ENCODE measurements at regions not wholly inside any gene's neighbourhood (a gene's known extent, or its start where the extent isn't known, plus 50 kb on each side); places are given as distances from the start of the nearest gene placed in this dataset.

- TF ChIP-seq EP300 (IDR thresholded peaks at IDR 0.05) (no peak), CTCF (IDR thresholded peaks at IDR 0.05) (no peak)
Measured at GRCh38 chr5:61964201-61964600, 341.8 kb upstream of the KIF2A start.

GRCh38 chr5:61965069-61965468 is 340.9 kb upstream of the KIF2A start:
- DNase-seq (no peak), ATAC-seq (ENCODE audit: low FRiP score in 2 of 2) (peak in 1 of 2 donors; percentile 13)
- H3K9me3 ChIP-seq, result no peaks in the 10 kb centered on the region
- TF ChIP-seq POLR2A (IDR thresholded peaks at IDR 0.05) (no peak), CTCF (IDR thresholded peaks at IDR 0.05) (no peak)
- H3K27ac ChIP-seq, result no peak overlapping the region
- 89 to 93% methylated on average over 1 of the region's 1 CpG for WGBS, 2 donors
- H3K4me3 ChIP-seq, result no peak overlapping the region
- H3K36me3 ChIP-seq, result no peaks in the 10 kb centered on the region
- no peaks in the 10 kb centered on the region for H3K27me3 ChIP-seq
- peaks cover 4 to 12% (median 7%) of the 10 kb centered on the region in 4 donors for H3K4me1 ChIP-seq

More at GRCh38 chr5:61964201-61964600, 341.8 kb upstream of the KIF2A start:
- no peak overlapping the region for H3K27ac ChIP-seq
- ATAC-seq (ENCODE audit: low FRiP score in 2 of 2) (peak in 1 of 2 donors; percentile 70), DNase-seq (no peak)
- WGBS, 2 donors, result 48 to 58% methylated on average over 2 of the region's 2 CpGs
- no peaks in the 10 kb centered on the region for H3K9me3 ChIP-seq
- no peak overlapping the region for H3K4me3 ChIP-seq
- no peaks in the 10 kb centered on the region for H3K27me3 ChIP-seq
- H3K4me1 ChIP-seq, result peaks cover 4 to 12% (median 7%) of the 10 kb centered on the region in 4 donors
- H3K36me3 ChIP-seq, result no peaks in the 10 kb centered on the region

- 61 to 71% methylated on average over 5 of the region's 5 CpGs for WGBS, 2 donors
- no peak for ATAC-seq (ENCODE audit: low FRiP score in 2 of 2)
Measured at GRCh38 chr5:61965490-61965889, 340.5 kb upstream of the KIF2A start.

GRCh38 chr5:61966296-61966955 is 339.6 kb upstream of the KIF2A start:
- DNase-seq, result no peak
- TF ChIP-seq POLR2A (IDR thresholded peaks at IDR 0.05), result no peak
- ATAC-seq (ENCODE audit: low FRiP score in 2 of 2), result no peak

More at GRCh38 chr5:61965490-61965889, 340.5 kb upstream of the KIF2A start:
- Histone ChIP-seq H3K36me3 (no peaks in the 10 kb centered on the region), H3K4me3 (no peak overlapping the region), H3K9me3 (no peaks in the 10 kb centered on the region), H3K4me1 (peaks cover 4 to 12% (median 7%) of the 10 kb centered on the region in 4 donors), H3K27ac (no peak overlapping the region), H3K27me3 (no peaks in the 10 kb centered on the region)
- DNase-seq, result no peak
- TF ChIP-seq POLR2A (IDR thresholded peaks at IDR 0.05) (no peak), CTCF (IDR thresholded peaks at IDR 0.05) (no peak), POLR2AphosphoS5 (IDR thresholded peaks at IDR 0.05) (no peak), EP300 (IDR thresholded peaks at IDR 0.05) (no peak)

GRCh38 chr5:61966997-61967396 is 339.0 kb upstream of the KIF2A start:
- TF ChIP-seq CTCF (IDR thresholded peaks at IDR 0.05), result no peak
- no peak for TF ChIP-seq POLR2A (IDR thresholded peaks at IDR 0.05)
- TF ChIP-seq EP300 (IDR thresholded peaks at IDR 0.05), result no peak
- TF ChIP-seq POLR2AphosphoS5 (IDR thresholded peaks at IDR 0.05), result no peak
- WGBS, 2 donors, result 59 to 65% methylated on average over 8 of the region's 8 CpGs
- Histone ChIP-seq H3K27ac (no peak overlapping the region), H3K4me3 (no peak overlapping the region), H3K9me3 (no peaks in the 10 kb centered on the region), H3K27me3 (no peaks in the 10 kb centered on the region), H3K36me3 (no peaks in the 10 kb centered on the region), H3K4me1 (peaks cover 4 to 12% (median 7%) of the 10 kb centered on the region in 4 donors)
- DNase-seq, result no peak
- ATAC-seq (ENCODE audit: low FRiP score in 2 of 2), result no peak

More at GRCh38 chr5:61966296-61966955, 339.6 kb upstream of the KIF2A start:
- WGBS, 2 donors, result 16 to 19% methylated on average over 1 of the region's 1 CpG
- Histone ChIP-seq H3K36me3 (no peaks in the 10 kb centered on the region), H3K9me3 (no peaks in the 10 kb centered on the region), H3K27ac (no peak overlapping the region), H3K4me1 (peaks cover 4 to 12% (median 7%) of the 10 kb centered on the region in 4 donors), H3K4me3 (no peak overlapping the region), H3K27me3 (no peaks in the 10 kb centered on the region)
